Gastrocnemius medialis (tissue), 4 donors: ENCODE measurements at regions not wholly inside any gene's neighbourhood (a gene's known extent, or its start where the extent isn't known, plus 50 kb on each side); places are given as distances from the start of the nearest gene placed in this dataset.

Experiments used
- CTCF ChIP-seq, 5 experiments: fragments of 450-650 bp in 3 of 5; fragments of 200-600 bp in 2 of 5; sonication (generic) in 2 of 5; IDR thresholded peaks in 4 of 5; conservative IDR thresholded peaks in 1 of 5; 1 replicate in 4 of 5; 2 replicates in 1 of 5; pipeline ENCODE4 v1.5.1; 2016 to 2019; ENCODE audit warnings: antibody characterized with exemption in 5 of 5, mild to moderate bottlenecking in 3 of 5, moderate library complexity in 3 of 5
- POLR2A ChIP-seq, 2 donors: fragments of 450-650 bp; IDR thresholded peaks; one replicate each; pipeline ENCODE4 v1.6.1; 2017; ENCODE audit warnings: antibody characterized with exemption in 2 of 2, mild to moderate bottlenecking in 2 of 2, moderate library complexity in 2 of 2

GRCh38 chr10:88158526-88159122, 295.2 kb downstream of the PTEN start:
- TF ChIP-seq CTCF (IDR thresholded peaks at IDR 0.05 in 4 of 5, conservative IDR thresholded peaks at IDR 0.05 in 1 of 5) (no peak), POLR2A (IDR thresholded peaks at IDR 0.05) (no peak)
